Activated CD8-positive, alpha-beta memory T cell treated with anti-CD3 and anti-CD28 coated beads for 1 hour (primary cell): ENCODE measurements at regions not wholly inside any gene's neighbourhood (a gene's known extent, or its start where the extent isn't known, plus 50 kb on each side); places are given as distances from the start of the nearest gene placed in this dataset.

ENCODE experiments used
- DNase-seq, 2 donors: peaks; one replicate each; pipeline ENCODE4 v3.0.0-alpha.2; 2020; ENCODE audit warnings: low read depth in 1 of 2; ENCODE audit errors: extremely low read depth in 1 of 2

DNA sequence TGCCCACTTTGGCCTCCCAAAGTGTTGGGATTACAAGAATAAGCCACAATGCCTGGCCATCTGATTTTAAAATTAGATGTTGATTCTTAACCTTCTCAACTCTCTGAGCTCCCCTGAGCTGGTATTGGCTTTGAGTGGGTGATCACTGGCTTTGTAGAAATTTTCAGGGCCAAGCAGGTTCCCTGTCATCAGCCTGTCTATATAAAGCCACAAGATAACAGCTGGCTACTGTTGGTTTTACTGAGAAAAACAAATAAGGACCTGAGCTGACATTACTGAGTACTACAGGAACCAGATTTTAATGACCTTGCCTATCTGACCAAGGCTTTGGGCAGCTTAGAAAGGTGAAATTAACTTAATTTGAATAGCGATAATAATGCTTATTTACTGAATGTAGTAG, 153.6 kb downstream of the MSX2 start:
- DNase-seq: no peak

DNA sequence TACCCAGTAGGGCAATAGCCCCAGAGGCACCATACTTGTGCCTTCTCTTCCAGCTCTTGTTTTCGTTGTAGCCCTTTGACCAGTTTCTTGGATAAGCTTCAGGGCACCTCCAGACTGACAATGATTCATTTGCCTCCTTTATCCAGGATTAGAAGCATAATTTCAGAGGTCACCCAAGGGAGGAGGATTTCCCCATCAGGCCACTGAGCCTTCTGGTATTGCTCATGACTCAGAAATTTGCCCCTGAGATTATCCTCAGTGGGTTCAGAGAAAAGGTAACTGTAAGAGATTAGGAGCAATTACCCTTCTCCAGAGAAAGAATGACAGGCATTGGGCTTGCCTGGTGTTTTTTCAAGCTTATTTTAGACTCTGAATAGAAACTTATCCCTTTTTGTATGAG, 147.9 kb downstream of the MSX2 start:
- no peak for DNase-seq

- DNase-seq: no peak
Observed at GRCh38 chr5:174852143-174852542, 127.8 kb downstream of the MSX2 start.

DNA sequence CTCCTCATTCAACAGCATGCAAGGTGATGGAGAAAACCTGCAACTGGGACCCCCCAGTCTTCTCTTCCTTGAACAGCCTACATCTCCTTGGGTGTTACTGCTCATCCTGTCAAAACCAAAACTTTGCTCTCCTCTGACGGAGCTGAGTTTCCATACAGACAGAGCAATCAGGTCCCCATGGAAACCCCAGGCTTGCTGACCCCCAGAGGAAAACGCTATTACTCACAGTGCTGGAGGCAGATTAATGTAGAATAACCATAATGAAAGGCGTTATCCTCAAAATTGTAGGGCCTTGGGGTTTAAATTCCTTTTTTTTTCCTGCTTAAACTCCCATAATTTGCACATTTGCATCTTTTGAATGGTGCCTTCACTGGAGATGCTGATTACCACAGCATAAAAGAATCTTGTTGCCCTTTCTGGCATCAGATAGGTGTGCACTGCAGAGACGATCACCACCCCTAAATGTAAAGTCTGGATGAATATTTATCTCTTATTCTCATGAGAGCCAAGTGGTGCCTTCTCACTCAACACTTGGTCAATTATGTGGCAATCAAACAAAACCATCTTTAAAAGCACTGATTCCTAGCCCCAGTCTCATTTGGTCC, 126.3 kb downstream of the MSX2 start:
- DNase-seq: no peak

- DNase-seq: no peak
Observed at GRCh38 chr5:174849426-174849825, 125.0 kb downstream of the MSX2 start.

DNA sequence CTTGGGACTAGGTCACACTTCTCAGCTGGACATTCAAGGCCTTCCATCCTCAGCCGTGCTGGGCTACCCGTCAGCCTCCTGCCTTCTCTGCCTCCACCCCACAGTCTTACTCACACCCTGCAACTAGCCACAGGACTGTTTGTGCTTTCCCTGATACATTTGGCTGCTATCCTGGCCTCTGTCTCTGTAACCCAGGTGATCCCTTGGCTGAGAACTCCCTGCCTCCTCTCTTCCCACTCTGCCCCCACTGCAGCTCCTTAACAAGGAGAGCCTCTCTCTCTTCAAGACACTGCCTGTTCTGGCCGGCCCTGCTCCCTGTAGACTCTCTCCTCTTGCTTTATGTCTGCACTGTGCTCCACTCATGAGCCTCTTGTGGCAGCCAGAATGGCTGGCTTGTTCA, 120.6 kb downstream of the MSX2 start:
- DNase-seq: no peak

- DNase-seq: no peak
Observed at GRCh38 chr5:174843263-174844250, 119.2 kb downstream of the MSX2 start.

DNA sequence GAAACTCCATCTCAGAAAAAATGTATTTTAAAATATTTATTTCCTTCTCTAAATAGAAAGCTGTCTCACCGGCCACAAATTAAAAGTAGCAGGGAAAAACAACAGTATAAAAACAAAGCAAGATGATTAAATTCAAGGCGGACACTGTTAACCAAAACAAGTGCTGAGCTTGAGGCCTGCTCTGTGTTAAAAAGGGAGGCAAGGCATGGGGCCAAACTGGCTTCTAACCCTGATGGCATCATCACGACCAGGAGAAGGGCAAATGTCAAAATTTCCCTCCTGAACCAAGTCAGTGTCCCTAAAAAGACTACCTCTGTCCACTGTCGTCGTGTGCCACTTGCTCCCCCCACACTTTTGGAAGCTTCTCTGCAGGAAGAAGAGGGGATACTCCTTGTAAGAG, 116.1 kb downstream of the MSX2 start:
- no peak for DNase-seq

- no peak for DNase-seq
Observed at GRCh38 chr5:174839196-174839595, 114.8 kb downstream of the MSX2 start.

- no peak for DNase-seq
Observed at GRCh38 chr5:174837919-174838902, 113.8 kb downstream of the MSX2 start.

DNA sequence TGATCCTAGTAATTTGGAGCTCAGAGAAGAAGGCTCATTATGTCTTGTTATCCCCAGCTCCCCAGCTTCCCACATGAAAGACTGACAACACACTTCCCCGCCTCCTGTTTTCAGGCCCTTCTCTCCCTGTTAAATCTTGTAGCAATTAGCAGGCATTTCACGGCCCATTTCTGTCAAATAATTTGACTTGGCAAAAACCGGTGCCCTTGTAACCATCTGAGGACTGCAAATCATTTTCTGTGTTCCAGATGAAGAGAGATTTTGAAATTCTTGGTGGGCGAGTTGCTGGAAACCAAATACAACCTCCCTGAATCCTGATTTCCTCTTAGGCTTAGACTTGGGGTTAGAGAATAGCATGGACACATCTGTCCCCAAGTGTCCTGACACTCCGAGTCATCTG, 109.7 kb downstream of the MSX2 start:
- no peak for DNase-seq

GRCh38 chr5:174832811-174833210, 108.4 kb downstream of the MSX2 start:
- DNase-seq: no peak

GRCh38 chr5:174832025-174832424, 107.6 kb downstream of the MSX2 start:
- no peak for DNase-seq

- DNase-seq: no peak
Observed at GRCh38 chr5:174831031-174831660, 106.8 kb downstream of the MSX2 start.

DNA sequence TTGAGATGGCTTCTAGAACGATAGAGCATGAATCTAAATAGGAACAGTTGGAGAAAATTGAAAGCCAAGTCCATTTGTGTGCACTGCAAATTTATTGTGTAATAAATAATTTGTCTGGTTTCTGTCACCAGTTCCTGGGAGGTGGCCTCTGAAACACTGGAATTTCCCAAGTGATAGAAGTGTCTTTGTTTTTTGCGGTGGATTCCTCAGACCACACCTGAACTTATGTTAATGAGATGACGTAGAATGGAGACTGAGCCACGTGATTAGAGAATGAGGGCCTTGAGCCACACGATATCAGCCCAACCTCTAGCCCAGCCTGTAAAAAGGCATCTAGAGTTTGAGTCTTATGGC, 105.1 kb downstream of the MSX2 start:
- DNase-seq: no peak

GRCh38 chr5:174828804-174829510, 104.6 kb downstream of the MSX2 start:
- DNase-seq: no peak

GRCh38 chr5:174827558-174827957, 103.2 kb downstream of the MSX2 start:
- DNase-seq: no peak

DNA sequence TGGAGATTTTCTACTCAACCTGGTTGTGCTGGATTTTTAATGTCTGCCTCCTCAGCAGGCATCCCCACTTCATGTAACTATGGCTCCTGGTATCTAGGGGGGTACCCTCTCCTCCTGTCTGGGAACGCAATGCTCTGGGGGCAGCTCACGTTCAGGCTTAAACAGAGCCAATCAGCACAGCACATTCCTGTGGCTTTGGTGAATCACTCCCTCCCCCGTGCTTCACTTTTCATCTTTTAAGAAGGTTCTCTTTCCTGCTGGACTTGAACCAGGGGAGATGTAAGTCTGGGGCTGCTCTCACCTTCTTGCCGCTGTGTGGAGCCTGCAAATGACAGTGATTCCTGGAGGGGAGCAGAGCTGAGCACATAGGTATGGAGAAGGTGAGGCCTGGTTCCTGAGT, 101.2 kb downstream of the MSX2 start:
- DNase-seq: no peak

- DNase-seq: no peak
Observed at GRCh38 chr5:174818430-174818829, 94.0 kb downstream of the MSX2 start.

- DNase-seq: no peak
Observed at GRCh38 chr5:174817610-174818009, 93.2 kb downstream of the MSX2 start.
